ENCODE measurements at regions not wholly inside any gene's neighbourhood (a gene's known extent, or its start where the extent isn't known, plus 50 kb on each side); places are given as distances from the start of the nearest gene placed in this dataset.

DNA sequence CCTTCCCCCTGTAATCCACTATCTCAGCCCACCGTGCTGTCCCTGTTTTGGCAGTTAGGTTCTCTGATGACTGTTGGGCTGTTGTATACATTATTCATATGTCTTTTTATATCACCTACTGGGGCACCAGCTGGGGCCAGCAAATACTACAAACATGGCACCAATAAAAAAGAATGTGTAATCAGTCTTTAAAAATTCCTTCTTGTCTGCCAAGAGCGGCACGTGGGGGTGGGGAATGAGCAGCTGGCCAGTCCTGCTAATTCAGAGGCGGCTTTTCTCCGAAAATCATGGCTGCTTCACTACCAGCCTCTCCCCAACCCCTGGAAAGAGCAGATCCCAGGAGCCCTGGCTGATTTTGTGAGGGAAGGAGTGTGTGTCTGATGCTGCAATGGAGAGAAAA lies 77.7 kb upstream of the EEF2KMT start:
- TF ChIP-seq, protein P1, sequence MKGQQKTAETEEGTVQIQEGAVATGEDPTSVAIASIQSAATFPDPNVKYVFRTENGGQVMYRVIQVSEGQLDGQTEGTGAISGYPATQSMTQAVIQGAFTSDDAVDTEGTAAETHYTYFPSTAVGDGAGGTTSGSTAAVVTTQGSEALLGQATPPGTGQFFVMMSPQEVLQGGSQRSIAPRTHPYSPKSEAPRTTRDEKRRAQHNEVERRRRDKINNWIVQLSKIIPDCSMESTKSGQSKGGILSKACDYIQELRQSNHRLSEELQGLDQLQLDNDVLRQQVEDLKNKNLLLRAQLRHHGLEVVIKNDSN (IDR thresholded peaks at IDR 0.05) = no peak
- TF ChIP-seq TAF1 (IDR thresholded peaks at IDR 0.05; ENCODE audit: low read depth) = no peak
- TF ChIP-seq EP300 (IDR thresholded peaks at IDR 0.05; ENCODE audit: borderline replicate concordance) = no peak
- no peak for TF ChIP-seq YY1 (IDR thresholded peaks at IDR 0.05; ENCODE audit: low read depth)
- TF ChIP-seq, protein P2, sequence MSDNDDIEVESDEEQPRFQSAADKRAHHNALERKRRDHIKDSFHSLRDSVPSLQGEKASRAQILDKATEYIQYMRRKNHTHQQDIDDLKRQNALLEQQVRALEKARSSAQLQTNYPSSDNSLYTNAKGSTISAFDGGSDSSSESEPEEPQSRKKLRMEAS (IDR thresholded peaks at IDR 0.05) = no peak
- TF ChIP-seq EGR1 (IDR thresholded peaks at IDR 0.05) = no peak
- TF ChIP-seq TEAD4 (IDR thresholded peaks at IDR 0.05) = no peak

Measured in Ishikawa (cell line).